Transverse colon (tissue), 4 donors: ENCODE measurements at regions not wholly inside any gene's neighbourhood (a gene's known extent, or its start where the extent isn't known, plus 50 kb on each side); places are given as distances from the start of the nearest gene placed in this dataset.

Source experiments
- DNase-seq: peaks from one replicate; pipeline ENCODE4 v3.0.0-alpha.2; 2019
- H3K27ac ChIP-seq, 4 donors: fragments of 200-600 bp; sonication (generic); 2 replicates each; pipeline ENCODE4 v1.5.1; 2016 to 2018; ENCODE audit warnings: inconsistent platforms in 4 of 4
- H3K27me3 ChIP-seq: fragments of 200-600 bp; sonication (generic); 2 replicates; pipeline ENCODE4 v1.5.1; 2017; ENCODE audit warnings: inconsistent platforms
- H3K36me3 ChIP-seq, 4 donors: fragments of 200-600 bp; sonication (generic); 2 replicates each; pipeline ENCODE4 v1.5.1; 2017 to 2019; ENCODE audit warnings: inconsistent platforms in 4 of 4
- H3K4me1 ChIP-seq, 4 donors: fragments of 200-600 bp; sonication (generic); 2 replicates each; pipeline ENCODE4 v1.5.1; 2017 to 2020; ENCODE audit warnings: inconsistent platforms in 4 of 4
- H3K4me3 ChIP-seq, 4 donors: fragments of 200-600 bp; sonication (generic); 1 replicate in 1 of 4; 2 replicates in 3 of 4; pipeline versions ENCODE4 v1.5.1 to v1.6.1; 2017 to 2019; ENCODE audit warnings: inconsistent platforms in 4 of 4
- H3K9me3 ChIP-seq, 2 donors: fragments of 200-600 bp; sonication (generic); 2 replicates each; pipeline ENCODE4 v1.5.1; 2017 to 2019; ENCODE audit warnings: inconsistent platforms in 2 of 2
- EP300 ChIP-seq: sonication (generic); formaldehyde crosslinking; IDR thresholded peaks from one replicate; pipeline ENCODE4 v1.6.1; 2017; ENCODE audit warnings: antibody characterized with exemption, low read depth
- POLR2A ChIP-seq: fragments of 450-650 bp; IDR thresholded peaks from one replicate; pipeline ENCODE4 v1.6.1; 2016; ENCODE audit warnings: antibody characterized with exemption, mild to moderate bottlenecking, moderate library complexity
- POLR2AphosphoS5 ChIP-seq, 3 donors: sonication (generic); formaldehyde crosslinking; IDR thresholded peaks; one replicate each; pipeline ENCODE4 v1.6.1; 2016; ENCODE audit warnings: antibody characterized with exemption in 3 of 3
- WGBS, 2 donors: methylation state at CpG; one replicate each; pipeline ENCODE4 v1.1.5; 2018; ENCODE audit warnings: low coverage in 1 of 2; 5-methylcytosine and 5-hydroxymethylcytosine counted together
- in situ Hi-C, 4 donors: fragments of 200-750 bp; cut with MboI; loops; one replicate each; pipeline versions ENCODE4 v1.15.0 to v1.15.1; 2017; ENCODE audit warnings: low sequenced_read_pairs in 3 of 4, low pct_ligation_motif_present in 1 of 4, low pct_unique_long_range_greater_than_20kb in 1 of 4
- intact Hi-C: fragments of 100-400 bp; cut with DNase I; formaldehyde crosslinking; loops from one replicate; pipeline ENCODE4 v1.15.1; 2023; ENCODE audit warnings: low total_unique reads
- TF ChIP-seq, protein P1 (sequence below), 5 experiments: fragments of 200-600 bp in 3 of 5; fragments of 450-650 bp in 2 of 5; sonication (generic) in 3 of 5; IDR thresholded peaks; 1 replicate in 2 of 5; 2 replicates in 3 of 5; pipeline ENCODE4 v1.5.1; 2016 to 2017; ENCODE audit warnings: antibody characterized with exemption in 5 of 5, inconsistent platforms in 3 of 5, mild to moderate bottlenecking in 2 of 5, moderate library complexity in 1 of 5

DNA sequence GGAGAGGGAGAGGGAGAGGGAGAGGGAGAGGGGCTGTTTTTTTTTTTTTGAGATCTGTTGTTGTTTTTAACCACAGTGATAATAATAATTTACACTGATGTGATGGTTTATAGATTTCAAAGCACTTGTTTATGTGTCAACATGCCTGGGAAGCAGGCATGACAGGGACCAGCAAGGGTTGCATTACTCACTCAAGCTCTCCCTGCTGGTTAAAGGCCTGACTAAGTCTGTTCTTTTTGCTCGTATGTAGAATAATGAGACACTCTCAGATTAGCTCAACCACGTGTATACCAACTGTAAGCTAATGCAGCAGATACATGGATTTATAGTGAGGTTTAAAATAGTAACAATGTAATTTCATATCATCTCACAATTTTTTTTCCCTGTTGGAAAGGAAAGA is 134.6 kb upstream of the BOD1L1 start:
- in situ Hi-C loops, result no loop called here
- TF ChIP-seq POLR2A (no peak), POLR2AphosphoS5 (IDR thresholded peaks at IDR 0.05) (no peak), EP300 (no peak)
- TF ChIP-seq, protein P1, sequence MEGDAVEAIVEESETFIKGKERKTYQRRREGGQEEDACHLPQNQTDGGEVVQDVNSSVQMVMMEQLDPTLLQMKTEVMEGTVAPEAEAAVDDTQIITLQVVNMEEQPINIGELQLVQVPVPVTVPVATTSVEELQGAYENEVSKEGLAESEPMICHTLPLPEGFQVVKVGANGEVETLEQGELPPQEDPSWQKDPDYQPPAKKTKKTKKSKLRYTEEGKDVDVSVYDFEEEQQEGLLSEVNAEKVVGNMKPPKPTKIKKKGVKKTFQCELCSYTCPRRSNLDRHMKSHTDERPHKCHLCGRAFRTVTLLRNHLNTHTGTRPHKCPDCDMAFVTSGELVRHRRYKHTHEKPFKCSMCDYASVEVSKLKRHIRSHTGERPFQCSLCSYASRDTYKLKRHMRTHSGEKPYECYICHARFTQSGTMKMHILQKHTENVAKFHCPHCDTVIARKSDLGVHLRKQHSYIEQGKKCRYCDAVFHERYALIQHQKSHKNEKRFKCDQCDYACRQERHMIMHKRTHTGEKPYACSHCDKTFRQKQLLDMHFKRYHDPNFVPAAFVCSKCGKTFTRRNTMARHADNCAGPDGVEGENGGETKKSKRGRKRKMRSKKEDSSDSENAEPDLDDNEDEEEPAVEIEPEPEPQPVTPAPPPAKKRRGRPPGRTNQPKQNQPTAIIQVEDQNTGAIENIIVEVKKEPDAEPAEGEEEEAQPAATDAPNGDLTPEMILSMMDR (IDR thresholded peaks at IDR 0.05), result no peak
- no peak for DNase-seq
- Histone ChIP-seq H3K4me1 (no peaks in the 10 kb centered on the region), H3K36me3 (no peaks in the 10 kb centered on the region), H3K4me3 (no peak overlapping the region), H3K9me3 (peaks cover 0 to 7% of the 10 kb centered on the region in 2 donors), H3K27me3 (no peaks in the 10 kb centered on the region), H3K27ac (no peak overlapping the region)
- intact Hi-C loops, result no loop called here
- WGBS, 2 donors, result 73 to 91% methylated on average over 2 of the region's 2 CpGs

DNA sequence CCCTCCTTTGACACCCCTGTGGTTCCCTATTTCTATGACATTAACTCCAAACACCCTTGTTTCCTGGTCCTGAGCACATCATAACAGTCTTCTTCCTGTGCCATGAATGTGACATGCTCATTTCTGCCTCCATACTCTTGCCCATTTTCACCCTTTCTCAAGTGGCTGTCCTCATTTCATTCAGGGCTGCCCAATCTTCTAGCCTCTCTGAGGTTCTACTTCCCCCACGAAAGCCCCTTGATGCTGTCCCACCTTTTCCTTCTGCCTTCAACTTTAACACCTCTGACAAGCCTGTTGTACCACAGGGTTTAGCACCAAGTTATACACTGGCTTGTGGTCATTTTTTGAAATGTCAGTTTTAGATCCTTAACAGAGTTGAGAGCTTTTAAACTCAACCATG is 136.2 kb upstream of the BOD1L1 start:
- intact Hi-C loops, result no loop called here
- no peak overlapping the region for H3K27ac ChIP-seq
- H3K36me3 ChIP-seq, result no peaks in the 10 kb centered on the region
- no peak for DNase-seq
- no peak overlapping the region for H3K4me3 ChIP-seq
- no peaks in the 10 kb centered on the region for H3K27me3 ChIP-seq
- no peaks in the 10 kb centered on the region for H3K4me1 ChIP-seq
- 82% methylated on average over 1 of the region's 1 CpG for WGBS, 2 donors
- in situ Hi-C loops, result no loop called here
- no peak for TF ChIP-seq POLR2A
- TF ChIP-seq EP300, result no peak
- TF ChIP-seq, protein P1 (IDR thresholded peaks at IDR 0.05), result no peak
- no peak for TF ChIP-seq POLR2AphosphoS5 (IDR thresholded peaks at IDR 0.05)
- no peaks in the 10 kb centered on the region for H3K9me3 ChIP-seq

DNA sequence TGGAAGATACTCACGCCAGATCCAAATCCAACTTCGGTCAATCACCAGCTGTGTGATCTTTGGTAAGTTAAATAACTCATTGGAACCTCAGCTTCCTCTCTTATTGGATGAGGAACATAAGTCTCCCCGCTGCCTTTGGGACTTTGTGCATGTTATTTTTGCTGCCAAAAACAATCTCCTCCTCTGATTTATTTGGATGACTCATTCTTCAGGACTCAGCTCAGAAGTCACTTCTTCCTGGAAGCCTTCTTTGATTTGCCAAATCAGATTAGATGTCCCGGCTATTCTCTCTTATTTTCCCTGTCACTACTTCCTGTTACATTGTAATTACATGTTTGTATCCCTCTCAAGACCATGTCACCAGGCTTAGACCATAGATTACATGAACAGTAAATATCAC is 138.0 kb upstream of the BOD1L1 start:
- DNase-seq, result no peak
- intact Hi-C loops, result no loop called here

DNA sequence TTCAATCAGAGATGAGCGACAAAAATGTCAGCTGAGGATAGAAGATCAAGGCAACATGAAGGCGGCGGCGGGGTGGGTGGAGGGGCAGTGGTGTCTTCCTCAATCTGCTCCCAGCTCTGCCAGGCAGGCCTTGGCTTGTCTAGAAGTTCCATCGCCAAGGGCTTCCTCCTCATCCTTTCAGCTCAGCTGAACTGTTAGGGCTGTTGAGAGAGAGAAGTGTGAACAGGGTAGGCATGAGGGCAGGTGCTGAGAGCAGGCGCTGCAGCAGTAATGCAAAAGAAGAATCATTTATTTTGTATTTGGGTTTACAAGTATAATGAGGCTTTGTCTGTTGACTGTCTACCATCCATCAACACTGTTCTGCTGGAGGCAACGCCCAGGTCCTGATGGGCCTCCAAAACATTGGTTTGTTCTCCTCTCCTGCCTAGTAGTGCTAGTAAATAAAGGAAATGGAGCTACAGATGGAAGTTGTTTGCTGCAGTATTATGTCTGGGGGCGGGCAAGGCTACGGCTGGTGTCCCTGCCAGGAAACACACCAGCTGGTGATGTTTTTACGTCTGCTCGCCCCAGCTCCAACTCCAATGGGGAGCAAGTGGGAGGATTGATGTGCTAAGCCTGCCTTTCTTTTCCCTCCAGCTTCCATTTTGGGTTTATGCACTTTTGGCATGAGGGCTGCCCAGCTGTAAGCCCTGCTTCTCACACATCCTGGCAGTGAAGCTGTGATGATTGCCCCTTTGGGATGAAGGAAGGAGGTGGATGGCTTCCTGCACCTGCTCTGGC is 139.4 kb upstream of the BOD1L1 start:
- DNase-seq, result no peak
- H3K9me3 ChIP-seq, result peaks cover 0 to 4% of the 10 kb centered on the region in 2 donors
- no peaks in the 10 kb centered on the region for H3K27me3 ChIP-seq
- H3K27ac ChIP-seq, result no peak overlapping the region
- no peaks in the 10 kb centered on the region for H3K4me1 ChIP-seq
- no peak overlapping the region for H3K4me3 ChIP-seq
- no peaks in the 10 kb centered on the region for H3K36me3 ChIP-seq
- TF ChIP-seq EP300 (no peak), POLR2AphosphoS5 (IDR thresholded peaks at IDR 0.05) (no peak), POLR2A (no peak)
- TF ChIP-seq, protein P1 (IDR thresholded peaks at IDR 0.05), result no peak
- 80 to 100% methylated on average over 6 to 11 of the region's 11 CpGs for WGBS, 2 donors
- in situ Hi-C loops (no loop called here), intact Hi-C loops (no loop called here)

More for the DNA sequence above, 138.0 kb upstream of the BOD1L1 start:
- H3K27ac ChIP-seq, result no peak overlapping the region
- H3K9me3 ChIP-seq, result no peaks in the 10 kb centered on the region
- no peaks in the 10 kb centered on the region for H3K36me3 ChIP-seq
- in situ Hi-C loops, result no loop called here
- H3K4me1 ChIP-seq, result no peaks in the 10 kb centered on the region
- 59 to 60% methylated on average over 4 of the region's 4 CpGs for WGBS, 2 donors
- no peak overlapping the region for H3K4me3 ChIP-seq
- no peaks in the 10 kb centered on the region for H3K27me3 ChIP-seq
- TF ChIP-seq EP300, result no peak
- TF ChIP-seq POLR2A, result no peak
- TF ChIP-seq POLR2AphosphoS5 (IDR thresholded peaks at IDR 0.05), result no peak
- TF ChIP-seq, protein P1 (IDR thresholded peaks at IDR 0.05), result no peak
